Stomach (tissue), 4 donors: ENCODE measurements at regions not wholly inside any gene's neighbourhood (a gene's known extent, or its start where the extent isn't known, plus 50 kb on each side); places are given as distances from the start of the nearest gene placed in this dataset.

Experiments used
- POLR2A ChIP-seq, 4 donors: fragments of 450-650 bp; IDR thresholded peaks; one replicate each; pipeline ENCODE4 v1.6.1; 2016; ENCODE audit warnings: antibody characterized with exemption in 4 of 4, control low read depth in 2 of 4, mild to moderate bottlenecking in 1 of 4, moderate library complexity in 1 of 4
- TF ChIP-seq, protein P1 (sequence below), 7 experiments: fragments of 450-650 bp in 4 of 7; fragments of 200-600 bp in 3 of 7; sonication (generic) in 3 of 7; IDR thresholded peaks; one replicate each; pipeline ENCODE4 v1.5.1; 2016 to 2019; ENCODE audit warnings: antibody characterized with exemption in 7 of 7, control low read depth in 2 of 7, mild to moderate bottlenecking in 1 of 7

DNA sequence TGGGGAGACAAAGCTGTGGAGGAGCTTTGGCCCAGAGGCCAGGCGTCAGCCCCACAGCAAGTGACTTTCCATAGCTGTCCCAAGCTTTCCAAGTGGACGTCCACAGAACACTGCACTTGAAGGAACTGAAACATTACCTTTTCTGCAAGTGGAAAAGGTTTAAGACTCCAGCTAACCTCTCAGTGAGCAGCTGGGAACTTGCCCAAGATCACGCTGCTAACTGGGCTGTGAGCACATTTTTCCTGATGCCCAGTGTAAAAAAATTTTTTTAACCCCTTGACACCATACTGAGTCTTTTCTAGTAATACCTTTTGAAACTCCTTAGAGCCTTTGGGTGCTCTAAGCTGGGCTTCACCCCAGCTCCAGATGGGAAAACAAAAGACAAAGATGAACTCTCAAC lies 256.7 kb downstream of the HAUS1 start:
- TF ChIP-seq, protein P1, sequence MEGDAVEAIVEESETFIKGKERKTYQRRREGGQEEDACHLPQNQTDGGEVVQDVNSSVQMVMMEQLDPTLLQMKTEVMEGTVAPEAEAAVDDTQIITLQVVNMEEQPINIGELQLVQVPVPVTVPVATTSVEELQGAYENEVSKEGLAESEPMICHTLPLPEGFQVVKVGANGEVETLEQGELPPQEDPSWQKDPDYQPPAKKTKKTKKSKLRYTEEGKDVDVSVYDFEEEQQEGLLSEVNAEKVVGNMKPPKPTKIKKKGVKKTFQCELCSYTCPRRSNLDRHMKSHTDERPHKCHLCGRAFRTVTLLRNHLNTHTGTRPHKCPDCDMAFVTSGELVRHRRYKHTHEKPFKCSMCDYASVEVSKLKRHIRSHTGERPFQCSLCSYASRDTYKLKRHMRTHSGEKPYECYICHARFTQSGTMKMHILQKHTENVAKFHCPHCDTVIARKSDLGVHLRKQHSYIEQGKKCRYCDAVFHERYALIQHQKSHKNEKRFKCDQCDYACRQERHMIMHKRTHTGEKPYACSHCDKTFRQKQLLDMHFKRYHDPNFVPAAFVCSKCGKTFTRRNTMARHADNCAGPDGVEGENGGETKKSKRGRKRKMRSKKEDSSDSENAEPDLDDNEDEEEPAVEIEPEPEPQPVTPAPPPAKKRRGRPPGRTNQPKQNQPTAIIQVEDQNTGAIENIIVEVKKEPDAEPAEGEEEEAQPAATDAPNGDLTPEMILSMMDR (IDR thresholded peaks at IDR 0.05) = no peak
- no peak for TF ChIP-seq POLR2A (IDR thresholded peaks at IDR 0.05)
